ENCODE measurements at regions not wholly inside any gene's neighbourhood (a gene's known extent, or its start where the extent isn't known, plus 50 kb on each side); places are given as distances from the start of the nearest gene placed in this dataset.
"Not testable (repeated sequence)": the region's sequence is repeated elsewhere in the genome, so short reads cannot be mapped to it uniquely, and the experiment has no call there.

- not testable (repeated sequence) for TF ChIP-seq CTCF (IDR thresholded peaks at IDR 0.05; ENCODE audit: low read depth, low read length, missing input control); RAD21 (IDR thresholded peaks at IDR 0.05); GABPA (IDR thresholded peaks at IDR 0.05 in 1 of 2, conservative IDR thresholded peaks at IDR 0.05 in 1 of 2); YY1 (IDR thresholded peaks at IDR 0.05); REST (IDR thresholded peaks at IDR 0.05); TAF1 (conservative IDR thresholded peaks at IDR 0.05); EGR1 (IDR thresholded peaks at IDR 0.05; ENCODE audit: low read depth in 2 of 2); ZBTB33 (IDR thresholded peaks at IDR 0.05); MAX (IDR thresholded peaks at IDR 0.05); SP1 (IDR thresholded peaks at IDR 0.05)
These were observed 64.1 kb upstream of the RUBCNL start for GRCh38 chr13:46451145-46451544.
